PFSK-1 (cell line): ENCODE measurements at regions not wholly inside any gene's neighbourhood (a gene's known extent, or its start where the extent isn't known, plus 50 kb on each side); places are given as distances from the start of the nearest gene placed in this dataset.

Experiments
- FOXP2 ChIP-seq: optimal IDR thresholded peaks from 2 replicates; pipeline ENCODE3; 2011; ENCODE audit warnings: borderline replicate concordance, control low read depth, inconsistent platforms; ENCODE audit not compliant: insufficient read depth; ENCODE audit errors: extremely low read length, extremely low read depth
- SIN3A ChIP-seq: IDR thresholded peaks from 2 replicates; pipeline ENCODE4 v1.6.1; 2012; ENCODE audit warnings: mild to moderate bottlenecking, low read length, moderate library complexity, borderline replicate concordance; ENCODE audit not compliant: insufficient read depth
- TF ChIP-seq, protein P1 (sequence below), 2 experiments: IDR thresholded peaks; 2 replicates each; pipeline versions ENCODE4 v1.6.1 to v1.8.0; 2011 to 2012; ENCODE audit warnings: low read depth in 2 of 2, low read length in 2 of 2, control low read depth in 1 of 2, inconsistent platforms in 1 of 2, mild to moderate bottlenecking in 1 of 2, moderate library complexity in 1 of 2; ENCODE audit not compliant: insufficient read depth in 1 of 2

GRCh38 chr4:79227860-79228259, 98.0 kb downstream of the NAA11 start:
- TF ChIP-seq, protein P1, sequence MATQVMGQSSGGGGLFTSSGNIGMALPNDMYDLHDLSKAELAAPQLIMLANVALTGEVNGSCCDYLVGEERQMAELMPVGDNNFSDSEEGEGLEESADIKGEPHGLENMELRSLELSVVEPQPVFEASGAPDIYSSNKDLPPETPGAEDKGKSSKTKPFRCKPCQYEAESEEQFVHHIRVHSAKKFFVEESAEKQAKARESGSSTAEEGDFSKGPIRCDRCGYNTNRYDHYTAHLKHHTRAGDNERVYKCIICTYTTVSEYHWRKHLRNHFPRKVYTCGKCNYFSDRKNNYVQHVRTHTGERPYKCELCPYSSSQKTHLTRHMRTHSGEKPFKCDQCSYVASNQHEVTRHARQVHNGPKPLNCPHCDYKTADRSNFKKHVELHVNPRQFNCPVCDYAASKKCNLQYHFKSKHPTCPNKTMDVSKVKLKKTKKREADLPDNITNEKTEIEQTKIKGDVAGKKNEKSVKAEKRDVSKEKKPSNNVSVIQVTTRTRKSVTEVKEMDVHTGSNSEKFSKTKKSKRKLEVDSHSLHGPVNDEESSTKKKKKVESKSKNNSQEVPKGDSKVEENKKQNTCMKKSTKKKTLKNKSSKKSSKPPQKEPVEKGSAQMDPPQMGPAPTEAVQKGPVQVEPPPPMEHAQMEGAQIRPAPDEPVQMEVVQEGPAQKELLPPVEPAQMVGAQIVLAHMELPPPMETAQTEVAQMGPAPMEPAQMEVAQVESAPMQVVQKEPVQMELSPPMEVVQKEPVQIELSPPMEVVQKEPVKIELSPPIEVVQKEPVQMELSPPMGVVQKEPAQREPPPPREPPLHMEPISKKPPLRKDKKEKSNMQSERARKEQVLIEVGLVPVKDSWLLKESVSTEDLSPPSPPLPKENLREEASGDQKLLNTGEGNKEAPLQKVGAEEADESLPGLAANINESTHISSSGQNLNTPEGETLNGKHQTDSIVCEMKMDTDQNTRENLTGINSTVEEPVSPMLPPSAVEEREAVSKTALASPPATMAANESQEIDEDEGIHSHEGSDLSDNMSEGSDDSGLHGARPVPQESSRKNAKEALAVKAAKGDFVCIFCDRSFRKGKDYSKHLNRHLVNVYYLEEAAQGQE (IDR thresholded peaks at IDR 0.05; ENCODE audit: insufficient read depth in 1 of 2, low read depth in 2 of 2, low read length in 2 of 2), result no peak
- TF ChIP-seq SIN3A (no peak), FOXP2 (no peak)
